ENCODE measurements at regions not wholly inside any gene's neighbourhood (a gene's known extent, or its start where the extent isn't known, plus 50 kb on each side); places are given as distances from the start of the nearest gene placed in this dataset.

DNA sequence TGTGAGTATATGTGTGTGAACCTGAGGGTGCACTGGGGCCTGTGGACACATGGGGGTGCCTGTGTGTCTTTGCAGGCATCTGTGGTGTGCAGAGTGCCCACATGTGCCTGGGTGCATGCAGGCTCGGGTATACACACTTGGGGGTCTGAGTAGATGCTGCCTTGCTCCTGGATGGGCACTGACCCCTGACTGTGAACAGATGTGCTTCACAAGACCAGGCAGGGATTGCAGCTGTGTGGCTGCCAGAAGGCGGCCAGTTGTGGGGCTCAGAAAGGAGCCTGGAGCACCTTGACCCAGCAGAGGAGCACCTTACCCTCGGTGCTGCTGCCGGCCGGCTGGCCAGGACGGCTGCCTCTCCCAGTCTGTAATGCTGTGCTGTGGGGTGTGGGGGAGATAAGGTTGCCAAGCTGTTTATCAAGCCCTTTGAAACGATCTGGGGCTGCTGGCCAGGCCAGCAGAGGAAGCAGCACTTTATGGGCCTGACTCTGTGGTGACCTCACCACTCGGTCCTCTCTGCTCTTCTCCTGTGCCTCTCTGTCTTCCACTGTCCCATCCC is 55.5 kb upstream of the MRPS22 start (continued):
- TF ChIP-seq, protein P1, sequence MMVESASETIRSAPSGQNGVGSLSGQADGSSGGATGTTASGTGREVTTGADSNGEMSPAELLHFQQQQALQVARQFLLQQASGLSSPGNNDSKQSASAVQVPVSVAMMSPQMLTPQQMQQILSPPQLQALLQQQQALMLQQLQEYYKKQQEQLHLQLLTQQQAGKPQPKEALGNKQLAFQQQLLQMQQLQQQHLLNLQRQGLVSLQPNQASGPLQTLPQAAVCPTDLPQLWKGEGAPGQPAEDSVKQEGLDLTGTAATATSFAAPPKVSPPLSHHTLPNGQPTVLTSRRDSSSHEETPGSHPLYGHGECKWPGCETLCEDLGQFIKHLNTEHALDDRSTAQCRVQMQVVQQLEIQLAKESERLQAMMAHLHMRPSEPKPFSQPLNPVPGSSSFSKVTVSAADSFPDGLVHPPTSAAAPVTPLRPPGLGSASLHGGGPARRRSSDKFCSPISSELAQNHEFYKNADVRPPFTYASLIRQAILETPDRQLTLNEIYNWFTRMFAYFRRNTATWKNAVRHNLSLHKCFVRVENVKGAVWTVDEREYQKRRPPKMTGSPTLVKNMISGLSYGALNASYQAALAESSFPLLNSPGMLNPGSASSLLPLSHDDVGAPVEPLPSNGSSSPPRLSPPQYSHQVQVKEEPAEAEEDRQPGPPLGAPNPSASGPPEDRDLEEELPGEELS (CRISPR knock-in tag; IDR thresholded peaks at IDR 0.05; ENCODE audit: borderline replicate concordance): no peak
- TF ChIP-seq CHD2 (IDR thresholded peaks at IDR 0.05; ENCODE audit: low read depth, low read length): no peak
- TF ChIP-seq CREM (IDR thresholded peaks at IDR 0.05; ENCODE audit: low read depth): peak; percentile 48
- TF ChIP-seq, protein P2, sequence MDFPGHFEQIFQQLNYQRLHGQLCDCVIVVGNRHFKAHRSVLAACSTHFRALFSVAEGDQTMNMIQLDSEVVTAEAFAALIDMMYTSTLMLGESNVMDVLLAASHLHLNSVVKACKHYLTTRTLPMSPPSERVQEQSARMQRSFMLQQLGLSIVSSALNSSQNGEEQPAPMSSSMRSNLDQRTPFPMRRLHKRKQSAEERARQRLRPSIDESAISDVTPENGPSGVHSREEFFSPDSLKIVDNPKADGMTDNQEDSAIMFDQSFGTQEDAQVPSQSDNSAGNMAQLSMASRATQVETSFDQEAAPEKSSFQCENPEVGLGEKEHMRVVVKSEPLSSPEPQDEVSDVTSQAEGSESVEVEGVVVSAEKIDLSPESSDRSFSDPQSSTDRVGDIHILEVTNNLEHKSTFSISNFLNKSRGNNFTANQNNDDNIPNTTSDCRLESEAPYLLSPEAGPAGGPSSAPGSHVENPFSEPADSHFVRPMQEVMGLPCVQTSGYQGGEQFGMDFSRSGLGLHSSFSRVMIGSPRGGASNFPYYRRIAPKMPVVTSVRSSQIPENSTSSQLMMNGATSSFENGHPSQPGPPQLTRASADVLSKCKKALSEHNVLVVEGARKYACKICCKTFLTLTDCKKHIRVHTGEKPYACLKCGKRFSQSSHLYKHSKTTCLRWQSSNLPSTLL (IDR thresholded peaks at IDR 0.05): no peak
- TF ChIP-seq MECOM (CRISPR knock-in tag; IDR thresholded peaks at IDR 0.05): peak; percentile 68; the same call in 1 of the 2 replicates
- no peak for TF ChIP-seq SRSF1 (IDR thresholded peaks at IDR 0.05; ENCODE audit: low read depth, low read length)
- TF ChIP-seq, protein P3, sequence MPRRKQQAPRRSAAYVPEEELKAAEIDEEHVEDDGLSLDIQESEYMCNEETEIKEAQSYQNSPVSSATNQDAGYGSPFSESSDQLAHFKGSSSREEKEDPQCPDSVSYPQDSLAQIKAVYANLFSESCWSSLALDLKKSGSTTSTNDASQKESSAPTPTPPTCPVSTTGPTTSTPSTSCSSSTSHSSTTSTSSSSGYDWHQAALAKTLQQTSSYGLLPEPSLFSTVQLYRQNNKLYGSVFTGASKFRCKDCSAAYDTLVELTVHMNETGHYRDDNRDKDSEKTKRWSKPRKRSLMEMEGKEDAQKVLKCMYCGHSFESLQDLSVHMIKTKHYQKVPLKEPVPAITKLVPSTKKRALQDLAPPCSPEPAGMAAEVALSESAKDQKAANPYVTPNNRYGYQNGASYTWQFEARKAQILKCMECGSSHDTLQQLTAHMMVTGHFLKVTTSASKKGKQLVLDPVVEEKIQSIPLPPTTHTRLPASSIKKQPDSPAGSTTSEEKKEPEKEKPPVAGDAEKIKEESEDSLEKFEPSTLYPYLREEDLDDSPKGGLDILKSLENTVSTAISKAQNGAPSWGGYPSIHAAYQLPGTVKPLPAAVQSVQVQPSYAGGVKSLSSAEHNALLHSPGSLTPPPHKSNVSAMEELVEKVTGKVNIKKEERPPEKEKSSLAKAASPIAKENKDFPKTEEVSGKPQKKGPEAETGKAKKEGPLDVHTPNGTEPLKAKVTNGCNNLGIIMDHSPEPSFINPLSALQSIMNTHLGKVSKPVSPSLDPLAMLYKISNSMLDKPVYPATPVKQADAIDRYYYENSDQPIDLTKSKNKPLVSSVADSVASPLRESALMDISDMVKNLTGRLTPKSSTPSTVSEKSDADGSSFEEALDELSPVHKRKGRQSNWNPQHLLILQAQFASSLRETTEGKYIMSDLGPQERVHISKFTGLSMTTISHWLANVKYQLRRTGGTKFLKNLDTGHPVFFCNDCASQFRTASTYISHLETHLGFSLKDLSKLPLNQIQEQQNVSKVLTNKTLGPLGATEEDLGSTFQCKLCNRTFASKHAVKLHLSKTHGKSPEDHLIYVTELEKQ (CRISPR knock-in tag; IDR thresholded peaks at IDR 0.05): no peak
- TF ChIP-seq MEF2A (IDR thresholded peaks at IDR 0.05; ENCODE audit: control insufficient read depth, low read depth, low read length): no peak
- TF ChIP-seq EP400 (IDR thresholded peaks at IDR 0.05): no peak
- TF ChIP-seq ZNF586 (CRISPR knock-in tag; conservative IDR thresholded peaks at IDR 0.05): no peak
- TF ChIP-seq SMAD1 (IDR thresholded peaks at IDR 0.05; ENCODE audit: low read depth, low read length, partially characterized antibody): no peak
- no peak for TF ChIP-seq GTF2A2 (tag; IDR thresholded peaks at IDR 0.05)
- TF ChIP-seq ZNF780A (CRISPR knock-in tag; IDR thresholded peaks at IDR 0.05): no peak
- no peak for TF ChIP-seq NCOA4 (IDR thresholded peaks at IDR 0.05; ENCODE audit: partially characterized antibody)
- peak; percentile 83 for TF ChIP-seq TAL1 (IDR thresholded peaks at IDR 0.05)
- no peak for TF ChIP-seq LCOR (CRISPR knock-in tag; IDR thresholded peaks at IDR 0.05)
- TF ChIP-seq C11orf30 (IDR thresholded peaks at IDR 0.05; ENCODE audit: low read depth): no peak
